GM19395 (cell line): ENCODE measurements at regions not wholly inside any gene's neighbourhood (a gene's known extent, or its start where the extent isn't known, plus 50 kb on each side); places are given as distances from the start of the nearest gene placed in this dataset.

Experiments
- ATAC-seq: cut with Tn5 transposase; IDR thresholded peaks from one replicate; pipeline ENCODE4 v1.9.1; 2021; ENCODE audit warnings: mild to moderate bottlenecking, moderate library complexity; ENCODE audit not compliant: unreplicated experiment

DNA sequence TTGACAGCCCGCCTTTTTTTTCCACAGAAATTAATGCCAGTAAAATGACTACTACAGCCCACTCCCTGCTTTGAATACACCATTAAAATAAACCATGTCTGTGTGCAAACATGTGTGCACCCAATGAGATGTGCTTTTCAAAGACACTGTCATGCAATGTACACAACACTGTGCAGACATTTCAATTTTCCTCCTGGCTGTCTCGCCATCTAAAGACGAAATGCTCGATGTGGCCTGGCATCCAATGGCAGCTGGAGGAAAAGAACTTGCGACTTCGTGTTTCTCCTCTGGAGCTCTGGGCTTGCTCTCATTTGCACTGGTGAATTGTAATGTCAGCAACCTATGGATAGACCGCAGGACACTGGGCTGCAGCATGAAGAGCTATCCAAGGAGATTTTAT, 147.0 kb upstream of the NAV2 start:
- no peak for ATAC-seq

DNA sequence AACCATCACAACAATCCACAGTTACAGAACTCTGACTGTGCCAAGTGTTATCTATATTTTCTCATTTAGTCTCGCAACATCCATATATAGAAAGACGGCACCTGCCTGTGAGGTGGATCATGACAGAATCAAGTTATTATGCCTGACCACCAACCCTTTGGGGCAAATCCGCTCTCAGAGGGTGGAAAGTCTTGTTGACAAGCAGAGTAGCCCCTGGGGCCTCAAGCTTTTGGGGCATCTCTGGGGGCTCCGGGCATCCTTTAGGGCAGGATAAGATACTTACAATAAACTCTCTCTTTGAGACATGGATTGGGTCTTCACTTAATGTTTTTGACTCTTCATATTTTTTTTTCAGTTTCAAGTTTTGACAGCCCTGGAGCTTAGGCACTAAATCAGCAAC, 150.5 kb upstream of the NAV2 start:
- no peak for ATAC-seq

DNA sequence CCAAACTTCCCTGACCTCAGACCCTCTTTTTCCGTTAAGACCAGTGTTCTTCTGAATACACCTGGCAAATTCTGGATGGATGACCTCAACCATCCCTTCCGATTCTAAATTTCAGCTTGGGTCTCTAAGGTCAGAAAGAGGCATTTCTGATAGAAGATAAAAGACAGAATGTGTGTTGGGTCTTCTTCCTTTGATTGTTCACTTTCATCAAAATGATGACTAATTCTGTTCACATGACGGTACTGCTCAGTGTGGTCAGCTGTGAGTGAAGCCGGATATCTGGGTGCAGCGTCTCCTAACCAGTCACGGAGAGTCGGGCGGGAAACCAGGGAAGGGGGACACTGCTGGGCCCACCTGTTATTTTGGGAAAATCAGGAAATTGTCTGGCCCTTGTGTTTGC, 151.6 kb upstream of the NAV2 start:
- no peak for ATAC-seq

DNA sequence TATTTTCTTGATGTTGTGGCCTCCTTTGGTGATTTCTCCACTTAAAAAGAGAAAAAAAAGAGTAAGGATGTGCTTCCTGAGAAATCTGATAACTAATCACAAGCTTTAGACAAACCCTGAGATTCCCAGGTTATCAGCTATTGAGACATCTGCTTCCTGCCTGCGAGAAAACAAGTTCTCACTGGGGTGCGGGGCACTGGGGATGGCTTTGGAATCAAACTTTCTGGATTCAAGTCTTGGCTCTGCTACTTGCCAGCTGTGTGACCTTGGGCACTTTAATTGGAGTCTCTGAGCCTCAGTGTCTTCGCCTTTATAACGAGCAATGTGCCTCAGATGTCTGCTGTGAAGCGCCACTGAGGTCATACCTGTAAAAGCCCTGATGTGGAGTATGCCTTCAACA, 152.5 kb upstream of the NAV2 start:
- no peak for ATAC-seq

DNA sequence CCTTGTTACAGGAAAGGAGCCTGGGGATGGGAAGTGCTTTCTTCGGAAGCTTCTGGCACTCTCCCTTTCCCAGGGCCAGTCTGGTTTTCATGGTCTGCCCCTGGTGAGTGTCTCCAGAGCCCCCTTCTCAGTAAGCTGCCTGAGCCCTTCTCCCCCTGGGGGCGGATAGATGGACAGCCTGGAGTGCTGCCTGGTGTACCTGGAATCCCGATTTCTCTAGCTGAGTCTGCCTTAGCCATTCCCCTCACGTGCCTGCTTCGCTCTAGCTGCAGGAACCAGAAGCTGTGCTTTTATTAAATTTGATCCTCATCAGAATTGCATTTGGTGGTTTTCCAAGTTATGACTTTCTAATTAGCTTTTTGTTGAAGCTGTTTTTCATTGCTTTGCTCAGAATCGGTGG, 152.9 kb upstream of the NAV2 start:
- ATAC-seq: no peak

DNA sequence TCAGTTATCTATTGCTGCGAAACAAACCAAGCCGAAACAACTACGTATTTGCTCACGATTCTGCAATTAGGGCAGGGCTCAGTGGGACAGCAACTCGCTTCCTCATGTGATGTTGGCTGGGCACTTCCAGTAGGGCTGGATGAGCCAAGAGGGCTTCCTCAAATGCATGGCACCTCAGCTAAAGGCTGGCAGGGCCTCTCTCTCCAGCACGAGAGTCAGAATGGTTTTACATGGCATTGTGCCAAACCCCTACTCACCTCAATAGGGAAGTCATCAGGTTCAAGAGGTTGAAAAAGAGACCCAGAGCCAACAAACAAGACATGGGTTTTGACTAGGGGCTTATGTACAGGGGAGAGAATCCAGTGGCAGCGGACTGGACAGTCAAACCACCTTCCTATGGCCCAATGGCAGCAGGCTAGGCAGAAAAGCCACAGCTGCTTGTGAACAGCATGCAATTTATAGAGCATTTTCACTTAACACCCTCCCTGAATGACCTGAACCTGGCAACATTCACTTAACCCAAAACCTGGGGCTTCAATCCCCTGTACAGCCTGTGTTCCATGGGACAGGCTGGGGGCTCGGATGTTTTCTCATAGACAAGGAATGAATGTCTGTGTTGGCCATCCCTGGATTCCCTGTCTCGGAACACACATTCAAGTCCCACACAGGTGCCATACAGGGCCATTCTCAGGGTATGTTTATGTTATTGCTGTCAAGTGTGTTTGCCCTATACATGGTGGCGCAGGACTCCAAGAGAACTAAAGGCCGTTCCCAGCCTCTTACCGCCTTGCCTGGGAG, 154.2 kb upstream of the NAV2 start:
- ATAC-seq: no peak

DNA sequence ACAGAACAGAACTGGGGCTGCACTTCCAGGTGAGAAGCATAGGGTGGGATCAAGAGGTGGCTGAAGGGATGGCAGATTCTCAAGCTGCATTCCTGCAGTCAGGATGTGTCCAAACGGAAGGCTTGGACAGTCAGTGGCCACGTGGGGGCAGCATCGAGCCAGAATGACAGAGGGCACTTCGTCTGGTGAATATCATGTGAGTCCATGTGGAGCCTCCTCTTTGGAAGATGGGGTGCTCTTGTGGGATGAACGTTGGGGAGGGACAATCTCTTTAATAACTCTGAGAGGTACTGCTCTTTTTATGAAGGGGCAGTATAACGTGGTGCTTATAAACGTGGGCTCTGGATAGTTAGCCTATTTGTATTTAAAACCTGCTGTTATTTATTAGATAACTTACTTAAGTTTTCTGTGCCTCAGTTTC, 154.9 kb upstream of the NAV2 start:
- ATAC-seq: no peak

DNA sequence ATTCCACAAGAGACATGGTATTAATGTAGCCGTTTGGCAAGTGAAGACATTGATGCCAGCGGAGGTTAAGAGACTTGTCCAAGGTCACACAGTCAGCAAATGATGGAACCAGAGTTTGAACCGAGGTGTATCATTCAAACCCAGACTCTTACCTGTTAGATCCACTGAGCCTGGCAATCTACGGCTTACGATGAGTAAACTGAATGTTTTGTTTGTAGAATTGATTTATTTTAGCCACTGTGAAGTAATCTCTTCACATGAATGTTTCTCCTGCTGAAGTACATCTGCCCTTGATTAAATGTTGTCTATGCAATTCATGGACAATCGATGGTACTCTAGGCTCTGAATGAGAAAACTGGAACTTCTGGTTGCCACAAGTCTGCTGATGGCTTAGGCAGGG, 155.5 kb upstream of the NAV2 start:
- no peak for ATAC-seq

DNA sequence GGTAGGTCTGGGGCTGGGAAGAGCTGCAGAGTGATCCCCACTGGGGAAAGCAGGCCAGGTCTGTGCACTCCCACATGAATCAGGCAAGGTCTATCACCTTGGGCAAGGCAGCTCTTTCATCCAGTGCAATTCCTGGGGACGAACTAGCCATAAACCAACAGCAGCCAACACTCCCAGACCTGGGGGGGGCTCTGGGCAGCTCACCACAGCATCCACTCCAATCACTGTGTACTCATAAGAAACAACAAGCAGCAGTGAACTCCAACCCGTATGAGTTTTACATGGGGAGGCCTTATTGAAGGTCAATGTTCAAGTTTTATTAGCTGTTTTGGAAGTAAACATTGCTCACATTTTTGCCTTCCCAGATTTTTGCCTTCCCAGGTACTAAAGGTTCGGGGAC, 157.4 kb upstream of the NAV2 start:
- no peak for ATAC-seq

DNA sequence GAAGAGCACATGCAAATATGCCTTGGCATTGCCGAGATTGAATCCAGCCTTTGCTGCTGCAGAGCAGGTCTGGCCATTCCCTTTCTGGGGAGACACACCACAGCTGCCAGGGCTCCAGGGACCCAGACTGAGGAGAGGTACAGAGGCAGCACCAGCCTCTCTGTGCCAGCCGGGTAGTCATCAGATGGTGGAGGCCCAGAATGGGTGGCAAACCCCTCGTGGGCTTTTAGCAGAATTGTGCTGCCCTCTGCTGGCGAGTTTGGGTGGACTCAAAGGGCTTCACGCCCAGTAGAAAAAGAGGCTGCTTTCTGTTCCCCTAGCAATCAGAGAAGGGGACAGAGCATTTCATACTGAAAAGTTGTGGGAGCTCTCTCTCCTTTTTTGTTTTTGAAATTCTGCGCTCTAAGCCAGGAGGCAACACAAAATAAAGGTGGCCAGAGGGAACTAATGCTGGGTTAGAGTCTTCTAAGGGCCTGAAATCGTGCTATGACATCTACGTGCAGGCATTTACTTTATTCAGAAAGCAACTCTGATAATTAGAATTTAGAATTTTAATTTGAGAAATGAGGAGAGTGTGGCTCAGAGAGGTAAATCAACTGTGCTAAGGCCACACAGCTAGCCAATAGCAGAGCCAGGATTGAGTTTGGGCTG, 158.8 kb upstream of the NAV2 start:
- peak; percentile 62 for ATAC-seq

DNA sequence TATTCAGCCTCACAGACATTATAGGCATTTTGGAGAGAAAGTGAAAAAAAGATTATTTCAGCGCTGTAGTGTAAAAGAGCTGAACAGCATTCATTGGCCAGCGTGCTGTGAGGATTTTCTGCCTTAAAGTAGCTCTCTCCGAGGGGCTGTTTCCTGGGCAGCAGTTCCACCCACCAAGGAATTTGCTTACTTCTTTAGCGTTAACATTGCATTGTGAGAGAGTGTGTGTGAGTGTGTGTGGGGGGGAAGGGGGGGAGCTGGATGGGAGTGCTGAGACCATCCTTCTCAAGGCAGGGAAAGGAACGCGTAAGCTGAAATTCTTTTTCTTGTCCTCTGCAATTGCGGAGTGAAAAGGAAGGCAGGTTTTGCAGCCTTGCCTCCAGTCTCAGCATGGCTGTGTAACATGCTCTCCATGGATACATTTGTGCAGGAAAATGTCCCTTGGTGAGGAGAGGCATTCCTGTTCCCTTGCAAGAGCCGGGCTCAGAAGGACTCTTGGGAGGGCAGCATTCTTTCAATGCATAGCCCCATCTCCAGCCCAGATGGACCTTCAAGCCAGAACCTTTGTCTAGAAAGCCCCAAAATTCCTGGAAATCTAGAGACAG, 159.9 kb upstream of the NAV2 start:
- no peak for ATAC-seq

DNA sequence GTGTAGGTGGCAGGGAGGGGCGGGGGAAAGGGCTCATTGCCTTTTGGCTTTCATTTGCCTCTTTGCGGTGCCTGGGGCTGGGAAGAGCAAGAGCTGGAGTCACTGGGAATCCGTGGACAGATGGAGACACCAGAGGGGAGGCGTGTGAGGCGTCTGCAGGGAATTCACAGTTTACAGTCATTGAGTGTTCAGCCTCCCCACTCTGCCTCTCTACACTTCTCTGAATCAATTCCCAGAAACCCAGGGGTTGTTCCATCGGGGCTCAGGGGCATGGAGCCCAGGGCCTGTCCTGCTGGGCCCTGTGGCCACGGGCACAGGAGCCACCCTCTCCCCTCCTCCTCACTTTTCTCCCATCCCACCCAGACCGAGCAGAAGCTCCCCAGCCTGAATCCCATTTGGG, 160.5 kb upstream of the NAV2 start:
- no peak for ATAC-seq

DNA sequence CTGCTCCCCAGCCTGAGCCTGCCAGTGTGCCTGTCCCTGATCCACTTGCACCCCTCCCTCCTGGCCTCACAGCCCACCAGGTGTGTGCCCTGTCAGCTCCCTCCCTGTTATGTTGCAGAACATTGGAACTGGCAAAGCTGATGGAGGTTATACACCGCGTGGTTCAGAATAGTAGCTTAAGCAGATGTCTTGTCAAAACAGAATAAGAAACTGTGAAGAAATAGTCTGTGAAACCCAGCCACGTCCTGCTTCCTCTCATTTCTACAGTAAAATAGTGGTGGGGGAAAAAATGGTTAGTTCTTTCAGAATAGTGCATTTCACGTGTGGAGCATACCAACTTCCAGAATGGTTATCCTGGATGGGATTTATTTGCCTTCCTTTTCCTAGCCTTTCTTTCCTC, 161.2 kb upstream of the NAV2 start:
- peak; percentile 74 for ATAC-seq

DNA sequence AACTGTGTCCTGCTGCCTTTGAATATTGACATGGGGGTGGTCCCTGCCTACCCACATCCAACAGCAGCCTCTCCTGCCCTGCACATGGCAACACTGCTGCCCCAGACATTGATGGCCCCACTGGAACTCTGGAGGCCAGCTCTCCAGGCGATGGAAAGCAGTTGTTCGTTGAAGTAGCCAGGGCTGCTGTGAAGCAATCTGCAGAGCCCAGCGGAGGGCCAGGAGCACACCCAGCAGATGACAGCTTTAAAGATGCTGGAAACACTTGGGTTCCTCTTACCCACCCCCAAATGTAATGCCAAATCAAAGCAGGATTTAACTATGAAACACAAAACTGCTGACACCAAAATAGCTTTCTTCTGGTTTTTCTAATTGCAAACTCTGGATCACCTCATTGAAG, 165.6 kb upstream of the NAV2 start:
- ATAC-seq: no peak

DNA sequence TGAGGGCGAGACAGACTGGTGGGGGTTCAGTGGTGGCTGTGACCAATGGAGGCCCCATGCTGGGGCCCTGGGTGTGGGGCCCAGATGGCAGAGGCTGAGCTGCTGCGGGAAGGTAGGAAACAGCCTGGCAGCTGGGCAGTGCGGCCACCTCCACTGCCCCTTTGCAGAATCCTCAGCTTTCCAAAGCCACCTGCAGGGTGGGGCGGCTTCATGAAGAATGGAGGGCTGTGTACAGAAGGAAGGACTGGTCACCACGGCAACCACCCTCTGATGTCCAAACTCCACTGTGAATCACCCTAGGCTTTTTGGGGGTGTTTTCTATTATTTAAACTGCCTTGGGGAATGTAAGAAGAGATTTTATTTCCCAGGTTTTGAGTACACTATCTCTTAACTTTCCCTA, 166.3 kb upstream of the NAV2 start:
- no peak for ATAC-seq

DNA sequence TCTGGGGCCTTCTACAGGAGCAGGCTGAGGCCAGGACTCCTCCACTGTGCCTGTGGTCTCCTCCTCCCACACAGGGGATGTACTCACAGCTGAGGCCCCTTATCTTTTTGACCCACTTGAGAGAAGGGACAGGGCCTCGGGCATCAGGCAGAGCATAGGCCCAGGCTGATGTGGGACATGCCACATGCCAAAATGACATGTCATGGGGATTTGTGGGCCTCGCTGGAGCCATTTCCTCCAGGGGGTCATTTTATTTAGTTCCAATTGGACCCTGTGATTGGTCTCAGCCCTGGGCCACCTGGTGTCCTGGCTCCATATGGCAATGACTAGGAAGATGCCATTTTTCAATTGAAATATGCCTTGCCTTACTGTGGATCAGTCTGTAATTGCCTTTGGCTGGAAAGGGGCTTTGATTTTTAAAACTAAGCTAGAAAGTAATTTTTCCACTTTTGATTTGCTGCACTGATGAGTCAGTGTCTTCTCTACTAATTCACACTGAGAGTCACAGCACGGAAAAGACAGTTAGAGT, 171.1 kb upstream of the NAV2 start:
- ATAC-seq: no peak

DNA sequence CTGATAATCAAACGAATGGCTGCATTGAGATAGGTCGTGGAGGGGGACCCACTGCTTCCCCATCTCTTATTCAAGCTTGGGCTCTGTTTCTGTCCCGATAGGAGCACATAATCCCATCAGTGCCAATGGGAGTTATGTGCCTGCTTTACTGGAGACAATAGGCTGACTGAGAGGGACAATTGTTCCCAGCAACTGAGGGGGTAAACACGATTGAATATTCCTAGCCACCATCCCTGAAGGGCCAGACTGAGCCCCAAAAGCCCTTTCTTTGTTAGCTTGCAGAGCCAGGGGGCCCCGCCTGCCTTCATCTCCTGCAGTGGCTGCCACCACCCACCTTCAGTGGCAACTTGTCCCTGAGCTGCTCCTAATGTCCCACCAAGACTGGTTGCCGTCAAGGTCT, 172.8 kb upstream of the NAV2 start:
- no peak for ATAC-seq

DNA sequence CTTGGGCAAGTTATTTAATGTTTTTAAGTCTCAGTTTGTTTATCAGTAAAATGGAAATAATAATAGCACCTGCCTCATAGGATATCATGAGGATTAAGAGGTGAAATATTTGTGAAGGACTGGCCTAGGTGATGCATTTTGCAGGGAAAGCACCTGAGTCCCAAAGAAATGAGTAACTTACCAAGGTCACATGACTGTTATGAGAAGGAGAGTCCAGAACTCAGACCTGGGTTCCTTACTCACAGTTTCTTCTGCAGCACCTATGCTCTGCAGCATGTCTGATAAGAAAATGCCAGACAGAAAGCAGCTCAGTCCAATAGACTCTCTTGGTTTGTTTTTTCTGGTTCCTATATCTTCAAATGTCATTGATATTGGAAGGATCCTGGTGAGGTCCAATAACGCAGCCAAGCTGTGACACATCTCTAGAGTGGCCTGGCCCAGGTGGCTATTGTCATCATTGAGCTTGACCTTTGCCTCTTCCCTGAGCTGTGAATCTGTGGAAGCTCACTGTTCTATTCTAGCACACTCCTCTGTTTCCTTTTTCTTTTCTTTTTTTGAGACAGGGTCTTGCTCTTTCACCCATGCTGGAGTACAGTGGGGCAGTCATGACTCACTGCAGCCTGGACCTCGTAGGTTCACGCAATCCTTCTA, 174.7 kb upstream of the NAV2 start:
- ATAC-seq: no peak

DNA sequence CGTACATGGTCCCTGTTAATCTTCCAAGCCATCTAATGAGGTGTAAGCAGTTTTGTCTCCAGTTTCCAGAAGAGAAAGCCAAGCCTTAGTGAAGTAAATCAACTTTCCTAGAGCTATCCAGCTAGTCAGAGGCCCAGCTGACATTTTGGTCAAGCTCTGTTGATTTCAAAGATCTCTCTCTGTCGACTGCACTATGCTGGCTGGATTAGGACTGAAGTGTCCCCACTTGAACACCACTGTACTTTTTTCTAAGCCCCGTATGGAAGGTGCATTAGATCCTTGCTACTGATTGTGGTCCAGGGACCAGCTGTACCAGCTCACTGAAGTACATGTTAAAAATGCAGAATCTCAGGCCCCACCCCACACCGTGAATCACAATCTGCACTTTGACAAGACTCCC, 176.5 kb upstream of the NAV2 start:
- ATAC-seq: no peak

DNA sequence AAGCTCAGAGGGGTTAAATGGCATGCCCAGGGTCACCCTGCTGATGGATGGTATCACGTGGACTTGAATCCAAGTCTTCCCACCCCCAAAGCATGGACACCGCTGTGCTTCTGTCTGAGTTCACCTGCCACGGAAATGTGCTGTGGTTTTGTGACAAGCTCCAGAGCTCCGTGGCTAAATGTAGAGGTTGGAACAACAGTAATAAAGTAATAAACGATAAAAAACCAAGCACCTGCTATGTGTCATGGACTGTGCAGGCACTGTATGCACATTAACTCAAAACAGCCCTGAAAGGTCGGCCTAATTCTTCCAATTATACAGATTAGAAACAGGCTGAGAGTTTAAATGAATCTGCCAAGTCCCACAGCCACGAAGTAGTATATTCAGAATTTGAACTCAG, 182.1 kb upstream of the NAV2 start:
- no peak for ATAC-seq

DNA sequence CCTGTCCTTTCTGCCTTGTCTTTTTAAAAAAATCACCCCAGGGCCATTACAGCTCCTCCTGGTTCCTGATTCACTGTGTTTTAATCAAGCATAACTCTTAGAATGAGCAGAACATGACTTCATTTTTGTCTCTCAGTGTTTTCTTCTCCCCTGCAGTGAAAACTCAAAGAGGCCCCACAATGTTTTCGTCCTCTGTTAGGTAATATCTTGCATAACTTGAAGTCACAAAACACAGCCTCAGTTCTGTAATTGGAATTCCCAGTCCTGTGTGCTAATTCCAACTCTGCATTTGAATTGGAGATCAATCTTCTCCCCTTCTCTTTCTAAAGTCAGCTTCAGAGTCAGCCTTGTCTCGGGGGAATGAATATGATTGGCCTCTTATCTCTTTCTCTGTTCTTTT, 186.5 kb upstream of the NAV2 start:
- no peak for ATAC-seq

DNA sequence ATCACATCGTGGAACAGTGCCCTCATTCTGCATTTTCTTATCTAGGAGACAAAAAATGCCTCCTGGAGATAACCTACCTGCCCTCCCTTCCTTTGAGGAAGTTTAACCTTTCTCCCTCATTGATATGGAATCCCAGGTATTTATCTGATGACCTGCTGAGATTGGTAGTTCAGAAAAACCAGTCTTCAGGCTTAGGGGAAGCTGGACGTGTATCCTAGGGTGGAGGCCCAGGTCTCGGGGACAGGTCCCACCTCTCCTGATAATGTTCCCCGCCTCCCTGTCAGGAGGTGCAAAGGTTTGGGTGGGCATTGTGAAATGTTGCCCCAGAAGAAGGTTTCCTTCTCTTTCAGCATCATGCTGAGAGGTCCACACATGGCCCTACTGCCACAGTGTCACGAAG, 186.9 kb upstream of the NAV2 start:
- no peak for ATAC-seq
